WI38 (cell line): ENCODE measurements at regions not wholly inside any gene's neighbourhood (a gene's known extent, or its start where the extent isn't known, plus 50 kb on each side); places are given as distances from the start of the nearest gene placed in this dataset.

ENCODE experiments used
- H3K4me3 ChIP-seq: 2 replicates; pipeline ENCODE4 v1.5.1; 2011; ENCODE audit warnings: low read depth, mild to moderate bottlenecking, control low read depth, low read length
- CTCF ChIP-seq: IDR thresholded peaks from 2 replicates; pipeline ENCODE4 v1.5.1; 2012; ENCODE audit warnings: low read depth, mild to moderate bottlenecking, control low read depth, low read length

- TF ChIP-seq CTCF = no peak
- no peak overlapping the region for H3K4me3 ChIP-seq
Measured at GRCh38 chr10:36564433-36564832, 561.0 kb upstream of the ANKRD30A start.

- no peak for TF ChIP-seq CTCF
- H3K4me3 ChIP-seq = no peak overlapping the region
Measured at GRCh38 chr10:36559412-36560400, 565.7 kb upstream of the ANKRD30A start.

- TF ChIP-seq CTCF = no peak
- H3K4me3 ChIP-seq = no peak overlapping the region
Measured at GRCh38 chr10:36556468-36556867, 568.9 kb upstream of the ANKRD30A start.

GRCh38 chr10:36555036-36555435, 570.4 kb upstream of the ANKRD30A start:
- TF ChIP-seq CTCF = no peak
- H3K4me3 ChIP-seq = no peak overlapping the region

GRCh38 chr10:36547965-36548364, 577.4 kb upstream of the ANKRD30A start:
- no peak for TF ChIP-seq CTCF
- no peak overlapping the region for H3K4me3 ChIP-seq

- no peak for TF ChIP-seq CTCF
Measured at GRCh38 chr10:36542493-36542892, 582.9 kb upstream of the ANKRD30A start.

GRCh38 chr10:36540611-36541010, 584.8 kb upstream of the ANKRD30A start:
- TF ChIP-seq CTCF = no peak
- no peak overlapping the region for H3K4me3 ChIP-seq

More at GRCh38 chr10:36542493-36542892, 582.9 kb upstream of the ANKRD30A start:
- H3K4me3 ChIP-seq = no peak overlapping the region
